Trophoblast cell (in vitro differentiated cells and primary cell): ENCODE measurements at regions not wholly inside any gene's neighbourhood (a gene's known extent, or its start where the extent isn't known, plus 50 kb on each side); places are given as distances from the start of the nearest gene placed in this dataset.

Source experiments
- DNase-seq, 2 donors: peaks; one replicate each; pipeline ENCODE4 v3.0.0-alpha.2; 2016
- H2AFZ ChIP-seq: 2 replicates; pipeline ENCODE4 v1.6.1; 2013; ENCODE audit warnings: low read length, moderate library complexity, mild to moderate bottlenecking; ENCODE audit not compliant: insufficient read depth, poor library complexity
- H2AK5ac ChIP-seq: 2 replicates; pipeline ENCODE4 v1.6.1; 2013; ENCODE audit warnings: mild to moderate bottlenecking, low read length
- H2BK120ac ChIP-seq: 2 replicates; pipeline ENCODE4 v1.6.1; 2013; ENCODE audit warnings: low read length, mild to moderate bottlenecking, moderate library complexity; ENCODE audit not compliant: insufficient read depth, poor library complexity
- H2BK12ac ChIP-seq: 2 replicates; pipeline ENCODE4 v1.6.1; 2013; ENCODE audit warnings: mild to moderate bottlenecking, low read length, moderate library complexity
- H2BK5ac ChIP-seq: 2 replicates; pipeline ENCODE4 v1.6.1; 2013; ENCODE audit warnings: low read length, low read depth, moderate library complexity, mild to moderate bottlenecking; ENCODE audit not compliant: poor library complexity
- H3K14ac ChIP-seq: 2 replicates; pipeline ENCODE4 v1.6.1; 2013; ENCODE audit warnings: mild to moderate bottlenecking, low read length
- H3K18ac ChIP-seq: 2 replicates; pipeline ENCODE4 v1.6.1; 2013; ENCODE audit warnings: mild to moderate bottlenecking, low read length
- H3K23ac ChIP-seq: 2 replicates; pipeline ENCODE4 v1.6.1; 2013; ENCODE audit warnings: low read length
- H3K27ac ChIP-seq: 2 replicates; pipeline ENCODE4 v1.5.1; 2013; ENCODE audit warnings: low read depth, mild to moderate bottlenecking, inconsistent platforms, low read length, moderate library complexity
- H3K27me3 ChIP-seq: 2 replicates; pipeline ENCODE4 v1.6.1; 2013; ENCODE audit warnings: inconsistent platforms, mild to moderate bottlenecking, low read length, moderate library complexity; ENCODE audit not compliant: insufficient read depth
- H3K36me3 ChIP-seq, 2 experiments: 1 replicate in 1 of 2; 2 replicates in 1 of 2; pipeline ENCODE4 v1.6.1; 2013; ENCODE audit warnings: low read length in 2 of 2, mild to moderate bottlenecking in 2 of 2, moderate library complexity in 1 of 2; ENCODE audit not compliant: insufficient read depth in 2 of 2, control insufficient read depth in 1 of 2
- H3K4ac ChIP-seq: 2 replicates; pipeline ENCODE4 v1.6.1; 2013; ENCODE audit warnings: low read depth, mild to moderate bottlenecking, low read length, moderate library complexity
- H3K4me1 ChIP-seq, 2 experiments: 1 replicate in 1 of 2; 2 replicates in 1 of 2; pipeline ENCODE4 v1.6.1; 2013; ENCODE audit warnings: low read length in 2 of 2, mild to moderate bottlenecking in 2 of 2, moderate library complexity in 1 of 2; ENCODE audit not compliant: insufficient read depth in 2 of 2, control insufficient read depth in 1 of 2
- H3K4me2 ChIP-seq: 2 replicates; pipeline ENCODE4 v1.6.1; 2013; ENCODE audit warnings: inconsistent platforms, mild to moderate bottlenecking, low read length, moderate library complexity
- H3K4me3 ChIP-seq: 2 replicates; pipeline ENCODE4 v1.5.1; 2013; ENCODE audit warnings: mild to moderate bottlenecking, low read depth, low read length, inconsistent platforms
- H3K79me1 ChIP-seq: one replicate; pipeline ENCODE4 v1.6.1; 2013; ENCODE audit warnings: low read length
- H3K79me2 ChIP-seq: 2 replicates; pipeline ENCODE4 v1.6.1; 2013; ENCODE audit warnings: low read length, mild to moderate bottlenecking; ENCODE audit not compliant: control insufficient read depth, insufficient read depth, poor library complexity
- H3K9ac ChIP-seq: 2 replicates; pipeline ENCODE4 v1.6.1; 2013; ENCODE audit warnings: mild to moderate bottlenecking, low read length
- H3K9me3 ChIP-seq: 2 replicates; pipeline ENCODE4 v1.6.1; 2013; ENCODE audit warnings: low read depth, mild to moderate bottlenecking, control low read depth, inconsistent platforms, low read length; ENCODE audit not compliant: insufficient read depth
- H4K12ac ChIP-seq: 2 replicates; pipeline ENCODE4 v1.6.1; 2013; ENCODE audit warnings: low read depth, mild to moderate bottlenecking, low read length, moderate library complexity
- H4K8ac ChIP-seq: 2 replicates; pipeline ENCODE4 v1.6.1; 2013; ENCODE audit warnings: low read depth, mild to moderate bottlenecking, low read length, moderate library complexity
- H4K91ac ChIP-seq: one replicate; pipeline ENCODE4 v1.6.1; 2013; ENCODE audit warnings: low read depth, mild to moderate bottlenecking, low read length, moderate library complexity
- WGBS: extraction: QIAGEN DNeasy Blood & Tissue Kit; methylation state at CpG from one replicate; pipeline ENCODE4 v1.1.7; 2013; ENCODE audit warnings: missing lambda C conversion rate; ENCODE audit not compliant: insufficient read length, insufficient coverage; ENCODE audit errors: extremely low coverage; 5-methylcytosine and 5-hydroxymethylcytosine counted together

DNA sequence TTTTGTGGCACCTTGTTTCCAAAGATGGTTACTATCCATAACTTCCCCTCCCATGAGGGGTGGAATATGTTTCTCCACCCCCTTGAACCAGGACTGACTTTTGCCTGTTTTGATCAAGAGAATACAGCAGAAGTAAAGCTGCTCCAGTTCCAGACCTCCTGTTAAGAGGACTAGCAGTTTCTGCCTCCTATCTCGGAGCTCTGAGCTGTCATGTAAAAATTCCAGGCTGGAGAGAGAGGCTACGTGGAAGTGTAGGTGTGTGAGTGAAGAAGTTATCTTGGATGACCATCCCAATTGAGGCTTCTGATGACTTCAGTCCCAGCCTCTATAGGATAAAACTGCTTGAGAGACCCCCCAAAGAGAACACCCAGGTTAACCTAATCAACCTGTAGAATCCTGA is 511.7 kb upstream of the IMPG1 start:
- no peak overlapping the region for H3K9ac ChIP-seq
- H3K14ac ChIP-seq = no peak overlapping the region
- no peak overlapping the region for H3K23ac ChIP-seq
- H4K91ac ChIP-seq = no peak overlapping the region
- WGBS = no CpG with 5 or more reads among the region's 2 CpGs
- no peak overlapping the region for H2AFZ ChIP-seq
- no peak overlapping the region for H3K4ac ChIP-seq
- no peak overlapping the region for H2BK12ac ChIP-seq
- no peaks in the 10 kb centered on the region for H3K79me1 ChIP-seq
- no peak overlapping the region for H3K4me3 ChIP-seq
- H2BK120ac ChIP-seq = no peak overlapping the region
- no peak for DNase-seq
- no peak overlapping the region for H3K18ac ChIP-seq
- no peaks in the 10 kb centered on the region for H3K36me3 ChIP-seq
- no peaks in the 10 kb centered on the region for H3K27me3 ChIP-seq
- peaks cover 0 to 2% of the 10 kb centered on the region in 2 experiments for H3K4me1 ChIP-seq
- H4K8ac ChIP-seq = no peak overlapping the region
- H3K4me2 ChIP-seq = no peak overlapping the region
- H4K12ac ChIP-seq = no peak overlapping the region
- no peaks in the 10 kb centered on the region for H3K79me2 ChIP-seq
- H3K9me3 ChIP-seq = no peaks in the 10 kb centered on the region
- H3K27ac ChIP-seq = no peak overlapping the region
- H2BK5ac ChIP-seq = no peak overlapping the region
- no peak overlapping the region for H2AK5ac ChIP-seq

DNA sequence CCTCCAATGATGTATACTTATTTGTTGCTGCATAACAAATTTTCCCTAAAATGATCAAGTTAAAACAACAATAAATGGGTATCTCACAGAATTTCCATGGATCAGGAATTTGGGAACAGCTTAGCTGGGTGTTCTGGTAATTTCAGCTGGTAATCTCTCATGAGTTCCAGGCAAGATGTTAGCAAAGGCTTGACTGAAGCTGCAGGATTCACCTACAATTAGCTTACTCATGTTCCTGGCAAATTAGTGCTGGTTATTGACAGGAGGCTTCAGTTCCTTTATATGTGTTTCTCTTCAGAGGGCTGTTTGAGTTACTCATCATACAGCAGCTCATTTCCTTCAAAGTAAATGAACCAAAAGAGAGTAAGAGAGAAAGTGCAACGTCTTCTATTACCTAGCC is 506.3 kb upstream of the IMPG1 start:
- Histone ChIP-seq H2BK120ac (no peak overlapping the region), H3K79me1 (no peaks in the 10 kb centered on the region), H3K9me3 (no peaks in the 10 kb centered on the region), H3K27ac (no peak overlapping the region), H3K36me3 (no peaks in the 10 kb centered on the region), H3K23ac (no peak overlapping the region), H2BK5ac (no peak overlapping the region), H2AFZ (no peak overlapping the region), H3K79me2 (no peaks in the 10 kb centered on the region), H3K27me3 (no peaks in the 10 kb centered on the region), H4K8ac (no peak overlapping the region), H2BK12ac (no peak overlapping the region), H3K18ac (no peak overlapping the region), H4K12ac (no peak overlapping the region), H3K4ac (no peak overlapping the region), H2AK5ac (no peak overlapping the region), H3K14ac (no peak overlapping the region), H3K4me1 (peaks cover 0 to 2% of the 10 kb centered on the region in 2 experiments), H3K4me3 (no peak overlapping the region), H3K9ac (no peak overlapping the region), H3K4me2 (no peak overlapping the region), H4K91ac (no peak overlapping the region)
- WGBS = no CpG with 5 or more reads among the region's 1 CpG
- DNase-seq = no peak

- Histone ChIP-seq H3K4me3 (no peak overlapping the region), H2BK5ac (no peak overlapping the region), H3K9ac (no peak overlapping the region), H3K14ac (no peak overlapping the region), H2BK12ac (no peak overlapping the region), H4K8ac (no peak overlapping the region), H4K91ac (no peak overlapping the region), H3K4me2 (no peak overlapping the region), H3K4me1 (no peaks in the 10 kb centered on the region), H3K79me2 (no peaks in the 10 kb centered on the region), H3K4ac (no peak overlapping the region), H3K18ac (no peak overlapping the region), H3K27me3 (no peaks in the 10 kb centered on the region), H2BK120ac (no peak overlapping the region), H3K9me3 (no peaks in the 10 kb centered on the region), H4K12ac (no peak overlapping the region), H3K36me3 (no peaks in the 10 kb centered on the region), H2AK5ac (no peak overlapping the region), H3K27ac (no peak overlapping the region), H2AFZ (no peak overlapping the region), H3K23ac (no peak overlapping the region), H3K79me1 (no peaks in the 10 kb centered on the region)
- DNase-seq = no peak
- no CpG with 5 or more reads among the region's 4 CpGs for WGBS
These were observed 502.3 kb upstream of the IMPG1 start for GRCh38 chr6:76574746-76575145.

- Histone ChIP-seq H3K4me2 (no peak overlapping the region), H3K79me2 (no peaks in the 10 kb centered on the region), H3K23ac (no peak overlapping the region), H3K9me3 (peaks cover 2% of the 10 kb centered on the region), H3K4ac (no peak overlapping the region), H3K36me3 (no peaks in the 10 kb centered on the region), H2BK120ac (no peak overlapping the region), H4K91ac (no peak overlapping the region), H4K12ac (no peak overlapping the region), H2AFZ (no peak overlapping the region), H3K4me1 (no peaks in the 10 kb centered on the region), H3K27ac (no peak overlapping the region), H3K27me3 (no peaks in the 10 kb centered on the region), H3K14ac (no peak overlapping the region), H3K79me1 (no peaks in the 10 kb centered on the region), H3K9ac (peak overlapping the region; percentile 58), H2AK5ac (no peak overlapping the region), H4K8ac (no peak overlapping the region), H3K18ac (no peak overlapping the region), H2BK5ac (no peak overlapping the region), H3K4me3 (no peak overlapping the region), H2BK12ac (no peak overlapping the region)
- DNase-seq = no peak
These were observed 493.5 kb upstream of the IMPG1 start for GRCh38 chr6:76565932-76566331.
